ENCODE measurements at regions not wholly inside any gene's neighbourhood (a gene's known extent, or its start where the extent isn't known, plus 50 kb on each side); places are given as distances from the start of the nearest gene placed in this dataset.
A peak's percentile ranks its signal among the peaks of the same experiment; 100 is the strongest.
"Not testable (repeated sequence)": the region's sequence is repeated elsewhere in the genome, so short reads cannot be mapped to it uniquely, and the experiment has no call there.

GRCh38 chr6:135658481-135658880 is 160.9 kb upstream of the AHI1 start:
- no peak for DNase-seq

GRCh38 chr6:135658916-135659315 is 161.4 kb upstream of the AHI1 start:
- no peak for DNase-seq

DNA sequence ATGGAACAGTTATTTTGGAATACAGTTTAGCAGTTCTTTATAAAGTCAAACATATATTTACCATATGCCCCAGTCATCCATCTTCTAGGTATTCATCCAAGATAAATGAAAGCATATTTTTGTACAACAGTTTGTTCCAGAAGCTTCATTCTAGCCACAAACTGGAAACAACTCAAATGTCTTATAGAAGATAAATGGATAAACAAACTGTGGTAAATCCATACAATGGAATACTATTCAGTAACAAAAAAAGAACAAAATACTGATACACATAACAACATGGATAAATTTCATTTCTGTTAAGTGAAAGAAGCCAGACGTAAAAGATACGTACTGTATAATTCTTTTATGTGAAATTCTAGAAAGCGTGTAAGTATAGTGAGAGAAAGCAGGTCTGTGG is 167.0 kb upstream of the AHI1 start:
- DNase-seq, result no peak

GRCh38 chr6:135665935-135666334 is 168.4 kb upstream of the AHI1 start:
- no peak for DNase-seq

- DNase-seq, result no peak
These were observed 170.3 kb upstream of the AHI1 start for GRCh38 chr6:135667691-135668455.

- DNase-seq, result no peak
These were observed 174.7 kb upstream of the AHI1 start for GRCh38 chr6:135672256-135672655.

DNA sequence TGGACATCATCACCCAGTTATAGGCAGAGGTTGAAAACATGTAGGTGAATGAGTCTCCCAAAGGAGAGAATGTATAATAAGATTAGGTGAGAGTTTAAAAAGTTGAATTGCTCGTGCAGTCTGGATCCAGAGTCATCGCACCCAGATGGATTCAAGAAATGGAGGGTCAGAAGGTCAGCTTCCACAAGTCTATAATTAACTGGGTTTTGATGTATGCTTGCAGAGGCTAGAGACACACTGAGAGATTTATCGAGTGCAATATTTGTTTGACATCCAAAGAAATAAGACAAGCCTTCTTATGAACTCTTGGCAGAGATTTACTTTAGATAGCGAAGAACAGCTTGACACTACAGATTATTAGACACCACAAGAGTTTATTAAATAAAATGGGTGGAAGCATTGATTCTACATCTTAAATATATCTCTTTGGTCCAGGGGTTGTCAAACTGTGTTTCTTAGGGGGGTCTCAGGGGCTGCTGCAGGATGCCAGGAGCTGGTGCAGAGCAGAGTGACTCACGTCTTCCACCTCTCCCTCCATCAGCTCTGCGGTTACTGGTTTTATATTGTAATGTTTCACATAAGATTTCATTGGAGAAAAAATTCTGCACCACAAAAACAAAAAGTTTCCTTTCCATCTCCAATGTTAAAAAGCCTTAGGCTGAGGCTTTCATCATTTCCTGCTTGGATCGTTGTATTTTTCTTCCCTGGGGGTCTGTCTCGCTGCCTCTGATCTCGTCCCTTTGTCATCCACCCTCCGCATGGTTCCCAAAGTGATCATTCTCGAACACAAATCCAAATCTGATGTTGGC is 176.2 kb upstream of the AHI1 start:
- no peak for DNase-seq

DNA sequence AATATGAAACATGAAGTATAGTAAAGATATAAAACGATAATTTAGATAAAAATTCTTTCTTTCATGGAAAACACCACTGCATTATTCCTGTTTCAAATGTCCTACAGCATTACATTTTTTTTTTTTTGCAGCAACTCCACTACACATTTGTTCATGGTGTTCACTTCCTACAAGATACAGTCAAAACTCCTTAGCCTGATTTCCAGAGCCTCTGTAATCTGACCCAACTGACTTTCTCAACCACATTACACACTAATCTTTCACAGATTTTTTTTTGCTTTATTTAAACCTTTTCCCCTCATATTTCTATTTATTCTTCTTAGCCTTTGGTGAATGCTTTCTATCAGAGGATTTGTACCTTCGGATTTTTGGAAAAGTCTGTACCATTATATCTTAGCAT is 176.5 kb upstream of the PDE7B start:
- DNase-seq, result no peak

- DNase-seq, result peak; percentile 56
These were observed 175.6 kb upstream of the PDE7B start for GRCh38 chr6:135675862-135676261.

GRCh38 chr6:135680964-135681913 is 170.3 kb upstream of the PDE7B start:
- no peak for DNase-seq

GRCh38 chr6:135686784-135687301 is 164.7 kb upstream of the PDE7B start:
- no peak for DNase-seq

GRCh38 chr6:135688476-135688875 is 163.0 kb upstream of the PDE7B start:
- DNase-seq, result not testable (repeated sequence)

GRCh38 chr6:135692426-135692825 is 159.1 kb upstream of the PDE7B start:
- DNase-seq, result no peak

GRCh38 chr6:135693811-135694370 is 157.6 kb upstream of the PDE7B start:
- no peak for DNase-seq

DNA sequence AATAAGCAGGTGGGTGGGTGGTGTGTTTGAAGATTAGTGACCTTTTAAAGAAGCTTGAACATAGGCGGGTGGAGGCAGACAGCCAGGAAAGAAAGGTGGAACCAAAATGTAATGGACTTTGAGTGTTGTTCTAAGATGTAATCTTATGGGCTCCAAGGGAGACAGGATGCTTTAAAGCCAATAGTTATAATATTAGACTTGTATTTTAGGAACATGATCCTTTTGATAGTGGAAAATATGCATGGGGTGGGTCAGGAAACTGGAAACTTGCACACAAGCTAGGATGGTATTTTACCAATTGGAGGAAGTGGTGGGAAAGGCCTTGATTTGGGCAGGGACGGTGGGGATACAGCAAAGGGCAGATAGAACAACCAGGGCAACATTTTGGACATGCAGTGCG is 151.8 kb upstream of the PDE7B start:
- DNase-seq, result no peak

- no peak for DNase-seq
These were observed 150.1 kb upstream of the PDE7B start for GRCh38 chr6:135701426-135701825.

GRCh38 chr6:135703007-135703406 is 148.5 kb upstream of the PDE7B start:
- DNase-seq, result no peak

DNA sequence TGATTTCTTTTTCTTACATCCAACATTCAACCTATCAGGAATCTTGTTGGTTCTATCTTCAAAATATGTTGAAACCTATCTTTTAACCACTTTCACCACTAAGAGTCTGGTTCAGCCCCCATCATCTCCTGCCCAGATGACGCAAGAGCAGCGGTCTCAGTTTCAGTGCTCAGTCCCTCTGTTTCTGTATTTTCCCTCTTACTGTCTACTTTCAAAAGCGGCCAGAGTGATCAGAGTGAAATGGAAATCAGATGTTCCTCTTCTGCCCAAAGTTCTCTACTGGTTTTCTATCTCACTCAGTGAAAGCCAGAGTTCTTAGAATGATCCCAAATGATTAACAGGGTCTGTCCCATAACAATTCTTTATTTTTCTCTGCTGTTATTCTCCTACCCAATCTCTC is 147.9 kb upstream of the PDE7B start:
- no peak for DNase-seq

- no peak for DNase-seq
These were observed 144.1 kb upstream of the PDE7B start for GRCh38 chr6:135707426-135707825.

DNA sequence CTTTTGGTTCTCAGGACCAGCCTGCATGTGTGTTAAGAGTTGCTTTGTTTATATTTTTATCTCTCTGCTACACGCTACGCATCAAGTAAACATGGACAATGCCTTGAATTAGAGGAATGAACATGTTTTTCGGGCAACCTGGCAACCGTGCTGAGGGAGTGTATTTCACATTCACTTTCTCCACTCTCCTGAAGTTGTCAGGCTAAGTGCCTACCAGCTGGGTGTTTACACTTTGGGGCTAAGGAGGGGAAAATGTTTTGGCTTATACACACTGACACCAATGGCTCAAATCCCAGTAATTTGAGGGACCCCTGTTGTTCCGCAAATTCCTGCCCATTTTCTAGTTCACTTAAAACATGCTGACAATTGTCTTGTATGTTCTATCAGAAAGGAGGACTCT is 141.5 kb upstream of the PDE7B start:
- DNase-seq, result no peak

DNA sequence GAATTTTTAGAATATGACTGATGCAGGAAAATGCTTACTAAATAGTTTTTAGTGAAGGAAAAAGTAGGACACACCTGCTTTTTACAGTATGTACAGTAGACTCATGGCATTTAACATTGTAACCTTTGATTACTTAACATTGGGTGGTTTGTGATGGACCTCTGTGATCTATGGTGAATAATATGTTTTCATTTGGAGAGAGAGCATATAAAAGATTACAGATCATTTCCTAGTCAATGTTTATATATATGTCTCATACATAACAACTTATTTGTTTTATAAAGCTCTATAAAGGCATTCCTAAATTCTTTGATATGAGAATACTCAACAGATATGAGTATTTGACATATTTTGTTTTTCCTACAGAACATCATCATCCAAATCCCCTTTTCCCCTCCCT is 129.3 kb upstream of the PDE7B start:
- DNase-seq, result no peak

- DNase-seq, result no peak
These were observed 128.8 kb upstream of the PDE7B start for GRCh38 chr6:135722679-135723078.

DNA sequence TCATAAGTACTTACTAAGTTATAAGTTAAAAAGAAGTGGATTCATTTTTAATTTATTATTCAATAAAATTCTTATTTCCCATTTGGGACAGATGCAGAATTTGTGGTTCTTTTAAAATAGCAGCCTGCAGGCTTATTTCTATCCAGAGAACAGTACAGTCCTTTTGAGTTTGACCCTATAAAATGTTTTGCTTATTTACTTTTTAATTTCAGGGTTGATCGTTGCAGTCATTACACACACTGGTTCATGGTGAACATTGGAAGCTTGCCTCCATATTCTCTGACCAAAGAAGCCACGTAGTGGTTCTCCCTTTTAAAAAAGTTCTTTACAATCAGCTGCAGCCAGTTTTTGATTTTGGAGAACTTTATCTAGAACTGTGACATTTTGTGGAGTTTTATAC is 122.9 kb upstream of the PDE7B start:
- no peak for DNase-seq
